Kidney (tissue), 13 donors: ENCODE measurements at regions not wholly inside any gene's neighbourhood (a gene's known extent, or its start where the extent isn't known, plus 50 kb on each side); places are given as distances from the start of the nearest gene placed in this dataset.

Experiments used
- DNase-seq, 5 donors: peaks; one replicate each; pipeline ENCODE4 v3.0.0-alpha.2; 2013 to 2020
- FAIRE-seq: peaks from 2 replicates; lab custom pipeline; 2012; peaks lifted over from hg19 to GRCh38; lab: Jason Lieb, UNC
- H3K27ac ChIP-seq, 2 donors: one replicate each; pipeline ENCODE4 v1.7.0; 2013; ENCODE audit warnings: low read depth in 2 of 2, low read length in 2 of 2, inconsistent platforms in 1 of 2
- H3K27me3 ChIP-seq: one replicate; pipeline ENCODE4 v1.7.1; 2013; ENCODE audit warnings: low read length, inconsistent platforms; ENCODE audit not compliant: control insufficient read depth, insufficient read depth
- H3K36me3 ChIP-seq, 3 donors: one replicate each; pipeline versions ENCODE4 v1.7.0 to v1.7.1; 2013; ENCODE audit warnings: low read length in 3 of 3, control low read depth in 1 of 3, inconsistent platforms in 1 of 3; ENCODE audit not compliant: insufficient read depth in 3 of 3, control insufficient read depth in 2 of 3
- H3K4me1 ChIP-seq, 3 donors: one replicate each; pipeline versions ENCODE4 v1.7.0 to v1.7.1; 2013; ENCODE audit warnings: low read length in 3 of 3, inconsistent platforms in 1 of 3, low read depth in 1 of 3; ENCODE audit not compliant: control insufficient read depth in 2 of 3, insufficient read depth in 2 of 3
- H3K4me3 ChIP-seq, 3 donors: one replicate each; pipeline versions ENCODE4 v1.7.0 to v1.8.1; 2013; ENCODE audit warnings: low read length in 3 of 3, control low read depth in 1 of 3, inconsistent platforms in 1 of 3
- H3K9ac ChIP-seq, 3 donors: one replicate each; pipeline versions ENCODE4 v1.7.0 to v1.7.1; 2013; ENCODE audit warnings: low read length in 3 of 3, control low read depth in 1 of 3, inconsistent platforms in 1 of 3
- H3K9me3 ChIP-seq, 3 donors: one replicate each; pipeline versions ENCODE4 v1.7.0 to v1.7.1; 2013; ENCODE audit warnings: low read length in 3 of 3, control low read depth in 1 of 3, inconsistent platforms in 1 of 3; ENCODE audit not compliant: control insufficient read depth in 2 of 3, insufficient read depth in 1 of 3
- intact Hi-C: fragments of 100-400 bp; cut with DNase I; formaldehyde crosslinking; loops from one replicate; pipeline ENCODE4 v1.11.1; 2022
- TF ChIP-seq, protein P1 (sequence below): IDR thresholded peaks from 3 replicates; pipeline ENCODE4 v1.5.1; 2012; ENCODE audit warnings: mild to moderate bottlenecking, moderate library complexity, borderline replicate concordance; ENCODE audit not compliant: insufficient read depth; ENCODE audit errors: extremely low read depth
- donor health status: control.
- donor health status: control.
- donor health status: control.
- donor health status: control.
- donor health status: control.
- donor health status: DM: yes; HTN: yes; CAD: no.
- donor health status: Normal renal cell carcinoma (clear cell type).

DNA sequence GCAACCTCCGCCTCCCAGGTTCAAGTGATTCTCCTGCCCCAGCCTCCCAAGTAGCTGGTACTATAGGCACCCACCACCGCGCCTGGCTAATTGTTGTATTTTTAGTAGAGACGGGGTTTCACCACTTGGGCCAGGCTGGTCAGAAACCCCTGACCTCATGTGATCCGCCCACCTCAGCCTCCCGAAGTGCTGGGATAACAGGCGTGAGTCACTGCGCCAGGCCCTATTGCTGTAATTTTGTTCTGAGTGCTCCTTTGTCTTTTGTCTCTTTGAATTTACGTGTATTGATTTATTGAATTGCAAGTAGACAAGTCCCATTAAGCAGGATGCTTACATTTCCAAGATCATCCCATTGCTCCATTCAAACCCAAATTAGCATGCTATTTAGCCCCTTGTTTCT, 186.7 kb downstream of the MSX2 start:
- H3K4me1 ChIP-seq: no peaks in the 10 kb centered on the region
- DNase-seq: no peak
- H3K36me3 ChIP-seq: no peaks in the 10 kb centered on the region
- no peak overlapping the region for H3K9ac ChIP-seq
- no peaks in the 10 kb centered on the region for H3K9me3 ChIP-seq
- no peaks in the 10 kb centered on the region for H3K27me3 ChIP-seq
- no peak overlapping the region for H3K27ac ChIP-seq
- TF ChIP-seq, protein P1, sequence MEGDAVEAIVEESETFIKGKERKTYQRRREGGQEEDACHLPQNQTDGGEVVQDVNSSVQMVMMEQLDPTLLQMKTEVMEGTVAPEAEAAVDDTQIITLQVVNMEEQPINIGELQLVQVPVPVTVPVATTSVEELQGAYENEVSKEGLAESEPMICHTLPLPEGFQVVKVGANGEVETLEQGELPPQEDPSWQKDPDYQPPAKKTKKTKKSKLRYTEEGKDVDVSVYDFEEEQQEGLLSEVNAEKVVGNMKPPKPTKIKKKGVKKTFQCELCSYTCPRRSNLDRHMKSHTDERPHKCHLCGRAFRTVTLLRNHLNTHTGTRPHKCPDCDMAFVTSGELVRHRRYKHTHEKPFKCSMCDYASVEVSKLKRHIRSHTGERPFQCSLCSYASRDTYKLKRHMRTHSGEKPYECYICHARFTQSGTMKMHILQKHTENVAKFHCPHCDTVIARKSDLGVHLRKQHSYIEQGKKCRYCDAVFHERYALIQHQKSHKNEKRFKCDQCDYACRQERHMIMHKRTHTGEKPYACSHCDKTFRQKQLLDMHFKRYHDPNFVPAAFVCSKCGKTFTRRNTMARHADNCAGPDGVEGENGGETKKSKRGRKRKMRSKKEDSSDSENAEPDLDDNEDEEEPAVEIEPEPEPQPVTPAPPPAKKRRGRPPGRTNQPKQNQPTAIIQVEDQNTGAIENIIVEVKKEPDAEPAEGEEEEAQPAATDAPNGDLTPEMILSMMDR: no peak
- H3K4me3 ChIP-seq: no peak overlapping the region
- no peak for FAIRE-seq
- intact Hi-C loops: no loop called here

DNA sequence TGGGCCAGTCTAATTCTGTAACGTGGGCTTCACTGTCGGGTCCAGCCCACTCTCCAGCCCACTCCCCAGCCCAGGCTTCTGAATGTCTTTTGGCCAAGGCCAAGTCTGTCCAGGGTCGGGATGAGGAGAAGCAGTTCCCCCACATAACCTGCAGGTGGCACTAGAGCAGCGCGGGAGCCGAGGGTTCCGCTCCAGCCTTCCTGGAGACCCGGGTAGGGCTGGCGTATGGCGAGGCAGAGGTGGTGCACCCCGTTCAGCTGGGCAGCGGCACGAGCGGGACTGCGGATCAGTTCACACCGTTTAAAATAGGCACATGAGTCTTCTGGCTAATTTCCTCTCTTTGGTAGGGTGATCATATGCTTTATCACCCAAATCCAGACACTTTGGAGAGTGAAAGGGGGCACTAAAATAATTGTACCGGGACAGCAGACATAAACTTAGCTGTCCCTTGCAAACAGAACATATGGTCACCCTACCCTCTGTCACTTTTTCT, 185.9 kb downstream of the MSX2 start:
- Histone ChIP-seq H3K9ac (no peak overlapping the region), H3K27me3 (no peaks in the 10 kb centered on the region), H3K4me3 (peak overlapping the region in 1 of 3 donors; percentile 28), H3K9me3 (no peaks in the 10 kb centered on the region), H3K27ac (no peak overlapping the region), H3K4me1 (no peaks in the 10 kb centered on the region), H3K36me3 (no peaks in the 10 kb centered on the region)
- intact Hi-C loops: no loop called here
- no peak for FAIRE-seq
- TF ChIP-seq, protein P1: peak; percentile 78
- peak; percentile 74 to 84 (median 79) for DNase-seq

DNA sequence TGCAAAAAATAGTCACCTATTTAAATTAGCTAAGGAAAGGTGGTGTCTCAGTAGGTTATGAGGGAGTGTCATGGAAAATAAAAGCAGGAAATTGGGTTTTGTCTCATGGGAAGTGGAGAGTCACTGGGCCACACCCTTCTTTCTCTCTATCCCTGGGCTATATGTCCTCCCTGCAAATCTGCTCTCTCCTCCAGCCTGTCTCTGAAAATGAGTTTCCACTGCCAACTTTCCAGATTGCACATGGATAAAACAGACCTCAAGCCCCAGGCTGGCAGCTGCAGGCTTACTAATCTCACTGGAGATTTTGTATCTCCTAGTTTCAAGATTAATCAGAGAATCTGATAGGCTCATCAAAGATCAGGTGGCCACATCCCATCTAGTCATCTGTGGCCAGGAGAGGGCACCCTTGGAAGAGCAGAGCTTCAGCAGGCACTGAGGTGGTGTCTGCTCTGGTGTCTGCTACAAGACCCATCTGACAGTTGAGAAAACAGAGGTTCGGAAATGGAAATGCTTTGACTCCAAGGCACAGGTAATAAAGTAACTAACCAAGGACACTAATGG, 178.9 kb downstream of the MSX2 start:
- intact Hi-C loops: no loop called here
- Histone ChIP-seq H3K4me1 (no peaks in the 10 kb centered on the region), H3K9ac (no peak overlapping the region), H3K27me3 (no peaks in the 10 kb centered on the region), H3K36me3 (no peaks in the 10 kb centered on the region), H3K27ac (no peak overlapping the region), H3K4me3 (no peak overlapping the region), H3K9me3 (no peaks in the 10 kb centered on the region)
- no peak for DNase-seq
- TF ChIP-seq, protein P1: no peak
- FAIRE-seq: no peak

DNA sequence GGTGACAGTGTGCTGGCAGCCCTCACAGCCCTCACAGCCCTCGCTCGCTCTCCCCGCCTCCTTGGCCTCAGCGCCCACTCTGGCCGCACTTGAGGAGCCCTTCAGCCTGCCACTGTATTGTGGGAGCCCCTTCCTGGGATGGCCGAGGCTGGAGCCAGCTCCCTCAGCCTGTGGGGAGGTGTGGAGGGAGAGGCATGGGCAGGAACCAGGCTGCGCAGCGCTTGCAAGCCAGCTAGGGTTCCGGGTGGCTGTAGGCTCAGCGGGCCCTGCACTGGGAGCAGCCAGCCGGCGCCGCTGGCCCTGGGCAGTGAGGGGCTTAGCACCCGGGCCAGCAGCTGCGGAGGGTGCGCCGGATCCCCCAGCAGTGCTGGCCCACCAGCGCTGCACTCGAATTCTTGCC, 177.0 kb downstream of the MSX2 start:
- no peaks in the 10 kb centered on the region for H3K36me3 ChIP-seq
- H3K9me3 ChIP-seq: no peaks in the 10 kb centered on the region
- TF ChIP-seq, protein P1: no peak
- no peaks in the 10 kb centered on the region for H3K27me3 ChIP-seq
- no peak overlapping the region for H3K4me3 ChIP-seq
- H3K27ac ChIP-seq: no peak overlapping the region
- H3K9ac ChIP-seq: no peak overlapping the region
- H3K4me1 ChIP-seq: no peaks in the 10 kb centered on the region
- DNase-seq (no peak), FAIRE-seq (no peak)
- intact Hi-C loops: no loop called here
